Right lobe of liver (tissue), 6 donors: ENCODE measurements at regions not wholly inside any gene's neighbourhood (a gene's known extent, or its start where the extent isn't known, plus 50 kb on each side); places are given as distances from the start of the nearest gene placed in this dataset.

Experiments
- ATAC-seq, 4 donors: fragments of 200-7000 bp; cut with Tn5 transposase; one replicate each; pipeline ENCODE4 v1.9.1; 2020; ENCODE audit warnings: mild to moderate bottlenecking in 4 of 4, moderate library complexity in 4 of 4
- DNase-seq, 3 donors: peaks; one replicate each; pipeline ENCODE4 v3.0.0-alpha.2; 2020
- H3K27ac ChIP-seq, 3 donors: fragments of 200-600 bp; one replicate each; pipeline ENCODE4 v1.8.0; 2022
- H3K27me3 ChIP-seq, 2 donors: fragments of 200-600 bp; one replicate each; pipeline ENCODE4 v1.8.0; 2022
- H3K36me3 ChIP-seq, 4 donors: fragments of 200-600 bp; sonication (generic) in 1 of 4; one replicate each; pipeline versions ENCODE4 v1.5.1 to v1.8.0; 2017 to 2022; ENCODE audit warnings: control low read depth in 1 of 4
- H3K4me1 ChIP-seq, 4 donors: fragments of 200-600 bp; sonication (generic) in 1 of 4; one replicate each; pipeline versions ENCODE4 v1.5.1 to v1.8.0; 2017 to 2022; ENCODE audit warnings: control low read depth in 1 of 4
- H3K4me3 ChIP-seq, 3 donors: fragments of 200-600 bp; one replicate each; pipeline ENCODE4 v1.8.0; 2022
- H3K9me3 ChIP-seq, 4 donors: fragments of 200-600 bp; sonication (generic) in 1 of 4; one replicate each; pipeline versions ENCODE4 v1.5.1 to v1.8.0; 2017 to 2022; ENCODE audit warnings: control low read depth in 1 of 4
- CTCF ChIP-seq, 4 donors: fragments of 200-600 bp in 3 of 4; fragments of 450-650 bp in 1 of 4; IDR thresholded peaks; one replicate each; pipeline versions ENCODE4 v1.5.1 to v1.8.0; 2016 to 2022; ENCODE audit warnings: antibody characterized with exemption in 4 of 4, mild to moderate bottlenecking in 2 of 4
- POLR2A ChIP-seq: fragments of 450-650 bp; IDR thresholded peaks from one replicate; pipeline ENCODE4 v1.6.1; 2017; ENCODE audit warnings: antibody characterized with exemption, mild to moderate bottlenecking
- WGBS: methylation state at CpG from one replicate; pipeline ENCODE4 v1.1.6; 2018; ENCODE audit warnings: low coverage, low lambda C conversion rate; ENCODE audit not compliant: insufficient coverage; ENCODE audit errors: missing lambda C conversion rate; 5-methylcytosine and 5-hydroxymethylcytosine counted together
- intact Hi-C, 2 donors: fragments of 100-400 bp; cut with DNase I; formaldehyde crosslinking; loops; one replicate each; pipeline versions ENCODE4 v1.11.2 to v1.14.1; 2022
- small RNA-seq, 2 experiments: library from RNA; depleted of rRNA; stranded (forward); fragments of <200 nt; gene quantifications; one replicate each; pipeline ENCODE3, GENCODE V24; 2016
- donor health status: DM: no; HTN: yes; CAD: no.
- donor health status: DM: no; HTN: no; CAD: no.
- donor health status: DM: no; HTN: no; CAD: no.
- donor health status: DM: no; HTN: yes; CAD: no.
- donor health status: DM: no; HTN: yes; CAD: no.

GRCh38 chr20:41670631-41671030 lies 52.5 kb upstream of the CHD6 start:
- H3K27ac ChIP-seq, result no peak overlapping the region
- H3K27me3 ChIP-seq, result no peaks in the 10 kb centered on the region
- 10% methylated on average over 2 of the region's 6 CpGs for WGBS
- TF ChIP-seq POLR2A (no peak), CTCF (IDR thresholded peaks at IDR 0.05) (no peak)
- intact Hi-C loops, result no loop called here
- no peaks in the 10 kb centered on the region for H3K9me3 ChIP-seq
- ATAC-seq (no peak), DNase-seq (no peak)
- H3K4me3 ChIP-seq, result no peak overlapping the region
- H3K36me3 ChIP-seq, result no peaks in the 10 kb centered on the region
- no peaks in the 10 kb centered on the region for H3K4me1 ChIP-seq

- TF ChIP-seq POLR2A (no peak), CTCF (IDR thresholded peaks at IDR 0.05) (no peak)
- intact Hi-C loops, result no loop called here
- Histone ChIP-seq H3K4me3 (no peak overlapping the region), H3K4me1 (no peaks in the 10 kb centered on the region), H3K27ac (no peak overlapping the region), H3K9me3 (no peaks in the 10 kb centered on the region), H3K36me3 (no peaks in the 10 kb centered on the region), H3K27me3 (peaks cover 0 to 3% of the 10 kb centered on the region in 2 donors)
- DNase-seq, result no peak
- 23% methylated on average over 5 of the region's 6 CpGs for WGBS
- ATAC-seq, result no peak
Observed at GRCh38 chr20:41669708-41670263, 51.6 kb upstream of the CHD6 start.

GRCh38 chr20:41668057-41668749 lies 50.0 kb upstream of the CHD6 start:
- no peak overlapping the region for H3K4me3 ChIP-seq
- no peak for DNase-seq
- WGBS, result 91% methylated on average over 1 of the region's 1 CpG
- no peak for ATAC-seq
- intact Hi-C loops, result no loop called here
- TF ChIP-seq CTCF (IDR thresholded peaks at IDR 0.05) (no peak), POLR2A (no peak)
- no peak overlapping the region for H3K27ac ChIP-seq
- no peaks in the 10 kb centered on the region for H3K4me1 ChIP-seq
- no peaks in the 10 kb centered on the region for H3K9me3 ChIP-seq
- peaks cover 0 to 3% of the 10 kb centered on the region in 2 donors for H3K27me3 ChIP-seq
- no peaks in the 10 kb centered on the region for H3K36me3 ChIP-seq

Small RNAs in the stretch of these regions (small RNA-seq; reads per million reads assigned to genes)
- gene RF00568 (0 reads per million in 2 experiments), gene RNU6-1018P (0 reads per million in 2 experiments)
